HFF-Myc (cell line): ENCODE measurements at regions not wholly inside any gene's neighbourhood (a gene's known extent, or its start where the extent isn't known, plus 50 kb on each side); places are given as distances from the start of the nearest gene placed in this dataset.
"Not testable (repeated sequence)": the region's sequence is repeated elsewhere in the genome, so short reads cannot be mapped to it uniquely, and the experiment has no call there.

Experiments
- DNase-seq: peaks from one replicate; pipeline ENCODE4 v3.0.0-alpha.2; 2011; ENCODE audit warnings: low read depth; ENCODE audit errors: extremely low read depth
- H3K4me3 ChIP-seq: replicated peaks from 2 replicates; pipeline ENCODE4 v1.5.1; 2011; ENCODE audit warnings: low read depth, mild to moderate bottlenecking, control low read depth, low read length
- TF ChIP-seq, protein P1 (sequence below): IDR thresholded peaks from 2 replicates; pipeline ENCODE4 v1.5.1; 2012; ENCODE audit warnings: mild to moderate bottlenecking, low read depth, low read length, control low read depth; ENCODE audit errors: missing control alignments

GRCh38 chr12:34404377-34405285 is 382.3 kb downstream of the ALG10 start:
- H3K4me3 ChIP-seq, result no peak overlapping the region
- DNase-seq, result no peak
- TF ChIP-seq, protein P1, sequence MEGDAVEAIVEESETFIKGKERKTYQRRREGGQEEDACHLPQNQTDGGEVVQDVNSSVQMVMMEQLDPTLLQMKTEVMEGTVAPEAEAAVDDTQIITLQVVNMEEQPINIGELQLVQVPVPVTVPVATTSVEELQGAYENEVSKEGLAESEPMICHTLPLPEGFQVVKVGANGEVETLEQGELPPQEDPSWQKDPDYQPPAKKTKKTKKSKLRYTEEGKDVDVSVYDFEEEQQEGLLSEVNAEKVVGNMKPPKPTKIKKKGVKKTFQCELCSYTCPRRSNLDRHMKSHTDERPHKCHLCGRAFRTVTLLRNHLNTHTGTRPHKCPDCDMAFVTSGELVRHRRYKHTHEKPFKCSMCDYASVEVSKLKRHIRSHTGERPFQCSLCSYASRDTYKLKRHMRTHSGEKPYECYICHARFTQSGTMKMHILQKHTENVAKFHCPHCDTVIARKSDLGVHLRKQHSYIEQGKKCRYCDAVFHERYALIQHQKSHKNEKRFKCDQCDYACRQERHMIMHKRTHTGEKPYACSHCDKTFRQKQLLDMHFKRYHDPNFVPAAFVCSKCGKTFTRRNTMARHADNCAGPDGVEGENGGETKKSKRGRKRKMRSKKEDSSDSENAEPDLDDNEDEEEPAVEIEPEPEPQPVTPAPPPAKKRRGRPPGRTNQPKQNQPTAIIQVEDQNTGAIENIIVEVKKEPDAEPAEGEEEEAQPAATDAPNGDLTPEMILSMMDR, result no peak

- TF ChIP-seq, protein P1, result no peak
- DNase-seq, result no peak
- no peak overlapping the region for H3K4me3 ChIP-seq
Measured at GRCh38 chr12:34405286-34406227, 383.3 kb downstream of the ALG10 start.

DNA sequence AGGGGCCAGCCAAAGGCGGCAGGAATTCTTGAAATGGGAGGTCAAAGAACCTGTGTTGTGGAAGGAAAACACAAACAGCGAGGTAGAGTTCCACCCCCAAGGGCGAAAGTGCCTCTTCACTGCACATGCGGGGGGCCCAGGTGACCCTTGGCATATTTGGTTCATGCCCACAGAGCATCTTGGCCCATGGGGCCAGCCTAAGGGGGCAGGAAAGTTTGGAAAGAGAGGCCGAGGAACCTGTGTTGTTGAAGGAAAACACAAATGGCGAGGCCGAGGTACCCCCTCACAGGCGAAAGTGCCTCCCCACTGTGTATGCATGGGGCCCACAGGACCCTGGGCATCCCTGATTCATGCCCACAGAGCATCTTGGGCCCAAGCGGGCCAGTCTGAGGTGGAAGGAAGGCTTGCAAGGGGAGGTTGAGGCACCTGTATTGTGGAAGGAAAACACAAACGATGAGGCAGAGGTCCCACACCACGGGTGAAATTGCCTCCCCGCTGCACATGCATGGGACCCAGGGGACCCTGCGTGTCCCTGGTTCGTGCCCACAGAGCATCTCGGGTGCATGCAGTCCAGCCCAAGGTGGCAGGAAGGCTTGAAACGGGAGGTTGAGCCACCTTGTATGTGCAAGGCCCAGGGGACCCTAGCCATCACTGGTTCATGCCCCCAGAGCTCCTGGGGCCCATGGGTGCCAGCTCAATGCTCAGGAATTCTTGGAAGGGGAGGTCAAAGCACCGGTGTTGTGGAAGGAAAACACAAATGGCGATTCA is 384.1 kb downstream of the ALG10 start:
- TF ChIP-seq, protein P1, result no peak
- no peak for DNase-seq

GRCh38 chr12:34406996-34407300 is 384.7 kb downstream of the ALG10 start:
- TF ChIP-seq, protein P1, result no peak
- no peak for DNase-seq
- H3K4me3 ChIP-seq, result no peak overlapping the region

More for the DNA sequence above, 384.1 kb downstream of the ALG10 start:
- H3K4me3 ChIP-seq, result no peak overlapping the region

DNA sequence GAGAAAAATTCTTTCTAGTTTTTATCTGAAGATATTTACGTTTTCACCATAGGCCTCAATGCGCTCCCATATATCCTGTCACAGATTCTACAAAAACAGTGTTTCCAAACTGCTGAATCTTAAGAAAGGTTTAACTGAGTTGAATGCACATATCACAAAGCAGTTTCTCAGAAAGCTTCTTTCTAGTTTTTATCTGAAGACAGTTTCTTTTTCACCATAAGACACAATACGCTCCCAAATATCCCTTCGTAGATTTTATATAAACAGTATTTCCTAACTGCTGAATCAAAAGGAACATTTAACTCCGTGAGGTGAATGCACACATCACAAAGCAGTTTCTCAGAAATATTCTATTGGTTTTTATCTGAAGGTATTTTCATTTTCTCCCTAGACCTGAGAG is 385.5 kb downstream of the ALG10 start:
- DNase-seq, result no peak
- TF ChIP-seq, protein P1, result no peak
- H3K4me3 ChIP-seq, result no peak overlapping the region

DNA sequence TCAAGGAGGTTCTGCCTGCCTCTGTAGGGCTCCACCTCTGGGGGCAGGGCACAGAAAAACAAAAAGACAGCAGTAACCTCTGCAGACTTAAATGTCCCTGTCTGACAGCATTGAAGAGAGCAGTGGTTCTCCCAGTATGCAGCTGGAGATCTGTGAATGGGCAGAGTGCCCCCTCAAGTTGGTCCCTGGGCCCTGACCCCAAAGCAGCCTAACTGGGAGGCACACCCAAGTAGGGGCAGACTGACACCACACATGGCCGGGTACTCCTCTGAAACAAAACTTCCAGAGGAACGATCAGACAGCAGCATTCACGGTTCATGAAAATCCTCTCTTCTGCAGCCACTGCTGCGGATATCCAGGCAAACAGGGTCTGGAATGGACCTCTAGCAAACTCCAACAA is 409.2 kb downstream of the ALG10 start:
- not testable (repeated sequence) for H3K4me3 ChIP-seq, DNase-seq
